ENCODE measurements at regions not wholly inside any gene's neighbourhood (a gene's known extent, or its start where the extent isn't known, plus 50 kb on each side); places are given as distances from the start of the nearest gene placed in this dataset.

- no peak for TF ChIP-seq CBX5 (IDR thresholded peaks at IDR 0.05; ENCODE audit: low read depth, low read length)
- no peak for TF ChIP-seq ATF3 (IDR thresholded peaks at IDR 0.05; ENCODE audit: insufficient read depth, low read depth, low read length)
- TF ChIP-seq CTCF (IDR thresholded peaks at IDR 0.05; ENCODE audit: control extremely low read depth in 1 of 3, insufficient read depth in 1 of 3, low read depth in 1 of 3, low read length in 3 of 3): no peak
- TF ChIP-seq SP2 (IDR thresholded peaks at IDR 0.05; ENCODE audit: low read length): no peak
- no peak for TF ChIP-seq CHD2 (IDR thresholded peaks at IDR 0.05; ENCODE audit: low read length)
- no peak for TF ChIP-seq ASH2L (IDR thresholded peaks at IDR 0.05; ENCODE audit: low read length)
- no peak for TF ChIP-seq TAF1 (IDR thresholded peaks at IDR 0.05; ENCODE audit: low read depth, low read length)
- no peak for TF ChIP-seq POLR2A (IDR thresholded peaks at IDR 0.05; ENCODE audit: control extremely low read depth in 1 of 2, low read depth in 2 of 2, low read length in 2 of 2)
- no peak for TF ChIP-seq EGR1 (IDR thresholded peaks at IDR 0.05; ENCODE audit: borderline replicate concordance, low read depth, low read length)
- no peak for TF ChIP-seq EP300 (IDR thresholded peaks at IDR 0.05; ENCODE audit: borderline replicate concordance in 1 of 2, low read depth in 2 of 2, low read length in 2 of 2)
- no peak for TF ChIP-seq USF2 (IDR thresholded peaks at IDR 0.05; ENCODE audit: low read length)
- TF ChIP-seq MAFK (IDR thresholded peaks at IDR 0.05; ENCODE audit: low read depth, low read length): no peak
Measured at GRCh38 chr19:30208436-30209060, 163.6 kb upstream of the ZNF536 start.

Measured in H1 (cell line).